NCI-H748 (cell line): ENCODE measurements at regions not wholly inside any gene's neighbourhood (a gene's known extent, or its start where the extent isn't known, plus 50 kb on each side); places are given as distances from the start of the nearest gene placed in this dataset.
"Not testable (repeated sequence)": the region's sequence is repeated elsewhere in the genome, so short reads cannot be mapped to it uniquely, and the experiment has no call there.

Source experiments
- DNase-seq: peaks from one replicate; lab custom pipeline; 2025; ENCODE audit not compliant: unreplicated experiment; lab: John Stamatoyannopoulos, UW

- no peak for DNase-seq
Measured at GRCh38 chr7:104074529-104074928, 85.1 kb upstream of the RELN start.

DNA sequence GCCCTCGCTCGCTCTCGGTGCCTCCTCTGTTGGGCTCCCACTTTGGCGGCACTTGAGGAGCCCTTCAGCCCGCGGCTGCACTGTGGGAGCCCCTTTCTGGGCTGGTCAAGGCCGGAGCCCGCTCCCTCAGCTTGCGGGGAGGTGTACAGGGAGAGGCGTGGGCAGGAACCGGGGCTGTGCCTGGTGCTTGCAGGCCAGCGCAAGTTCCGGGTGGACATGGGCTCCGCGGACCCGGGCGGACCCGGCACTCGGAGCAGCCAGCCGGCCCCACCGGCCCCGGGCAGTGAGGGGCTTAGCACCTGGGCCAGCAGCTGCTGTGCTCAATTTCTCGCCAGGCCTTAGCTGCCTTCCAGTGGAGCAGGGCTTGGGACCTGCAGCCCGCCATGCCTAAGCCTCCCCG lies 82.2 kb upstream of the RELN start:
- not testable (repeated sequence) for DNase-seq

GRCh38 chr7:104065491-104065890 lies 76.0 kb upstream of the RELN start:
- DNase-seq: no peak

DNA sequence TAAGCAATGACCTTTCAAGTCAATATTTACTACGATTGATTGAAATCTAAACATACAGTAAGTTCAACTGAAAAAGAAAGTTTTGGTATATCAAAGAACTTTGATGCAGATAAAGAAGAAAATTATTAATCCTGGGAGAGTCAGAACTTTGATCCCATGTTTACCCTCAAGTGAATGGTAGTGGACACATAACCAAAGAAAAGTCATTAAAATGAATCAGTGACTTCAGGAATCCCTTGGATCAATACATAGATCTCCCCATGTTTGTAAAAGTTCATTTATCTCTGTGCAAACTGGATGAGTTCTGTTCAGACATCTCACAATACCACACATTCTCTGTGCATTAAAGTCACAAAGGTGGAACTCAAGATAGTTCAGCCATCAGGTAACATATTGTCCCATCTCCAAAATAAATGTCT lies 75.5 kb upstream of the RELN start:
- no peak for DNase-seq

DNA sequence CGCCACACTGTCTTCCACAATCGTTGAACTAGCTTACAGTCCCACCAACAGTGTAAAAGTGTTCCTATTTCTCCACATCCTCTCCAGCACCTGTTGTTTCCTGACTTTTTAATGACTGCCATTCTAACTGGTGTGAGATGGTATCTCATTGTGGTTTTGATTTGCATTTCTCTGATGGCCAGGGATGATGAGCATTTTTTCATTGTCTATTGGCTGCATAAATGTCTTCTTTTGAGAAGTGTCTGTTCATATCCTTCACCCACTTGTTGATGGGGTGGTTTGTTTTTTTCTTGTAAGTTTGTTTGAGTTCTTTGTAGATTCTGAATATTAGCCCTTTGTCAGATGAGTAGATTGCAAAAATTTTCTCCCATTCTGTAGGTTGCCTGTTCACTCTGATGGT lies 74.3 kb upstream of the RELN start:
- DNase-seq: not testable (repeated sequence)

GRCh38 chr7:104061652-104062051 lies 72.2 kb upstream of the RELN start:
- DNase-seq: no peak

- not testable (repeated sequence) for DNase-seq
Measured at GRCh38 chr7:104059837-104060236, 70.4 kb upstream of the RELN start.

- DNase-seq: no peak
Measured at GRCh38 chr7:104059103-104059502, 69.6 kb upstream of the RELN start.

- no peak for DNase-seq
Measured at GRCh38 chr7:104054362-104054761, 64.9 kb upstream of the RELN start.

GRCh38 chr7:104052979-104053378 lies 63.5 kb upstream of the RELN start:
- DNase-seq: no peak

GRCh38 chr7:104048055-104048454 lies 58.6 kb upstream of the RELN start:
- peak; percentile 13 for DNase-seq

- no peak for DNase-seq
Measured at GRCh38 chr7:104045183-104045582, 55.7 kb upstream of the RELN start.

DNA sequence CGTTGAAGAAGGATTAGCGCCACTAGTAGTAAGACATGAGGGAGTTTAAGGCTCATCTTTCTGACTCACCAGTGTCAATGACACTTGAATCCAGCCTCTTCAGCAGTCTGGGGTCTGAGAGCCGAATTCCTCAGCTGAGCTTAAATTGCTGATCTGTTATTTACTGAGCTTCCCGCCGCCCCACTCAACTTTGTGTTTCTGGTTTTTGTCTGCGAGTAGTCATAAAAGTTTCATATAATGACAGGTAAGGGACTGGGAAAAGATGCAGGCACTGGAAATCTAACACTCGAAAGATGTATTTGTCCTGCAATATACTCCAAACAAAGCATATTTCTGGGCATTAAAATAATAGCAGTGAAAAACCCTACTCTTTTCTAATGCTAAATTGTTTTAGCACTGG lies 51.2 kb upstream of the RELN start:
- DNase-seq: no peak

- DNase-seq: no peak
Measured at GRCh38 chr7:104039363-104039762, 49.9 kb upstream of the RELN start.
